GM08714 (cell line): ENCODE measurements at regions not wholly inside any gene's neighbourhood (a gene's known extent, or its start where the extent isn't known, plus 50 kb on each side); places are given as distances from the start of the nearest gene placed in this dataset.

Experiments
- H3K4me3 ChIP-seq: fragments of 200-500 bp; sonication (Bioruptor generic); 2 replicates; pipeline ENCODE4 v1.5.1; 2014; ENCODE audit warnings: mild to moderate bottlenecking, low read length, inconsistent platforms
- ZNF274 ChIP-seq: IDR thresholded peaks from 2 replicates; pipeline ENCODE4 v1.6.1; 2012; ENCODE audit warnings: mild to moderate bottlenecking, low read depth, low read length

GRCh38 chr7:155399577-155399976, 58.4 kb upstream of the EN2 start:
- no peak for TF ChIP-seq ZNF274
- no peak overlapping the region for H3K4me3 ChIP-seq

- TF ChIP-seq ZNF274: no peak
- no peak overlapping the region for H3K4me3 ChIP-seq
Observed at GRCh38 chr7:155401231-155401630, 56.7 kb upstream of the EN2 start.

GRCh38 chr7:155401884-155402283, 56.0 kb upstream of the EN2 start:
- no peak overlapping the region for H3K4me3 ChIP-seq
- TF ChIP-seq ZNF274: no peak

GRCh38 chr7:155402941-155403340, 55.0 kb upstream of the EN2 start:
- no peak for TF ChIP-seq ZNF274
- no peak overlapping the region for H3K4me3 ChIP-seq

GRCh38 chr7:155404976-155405375, 53.0 kb upstream of the EN2 start:
- no peak for TF ChIP-seq ZNF274

GRCh38 chr7:155405399-155406318, 52.3 kb upstream of the EN2 start:
- no peak overlapping the region for H3K4me3 ChIP-seq
- no peak for TF ChIP-seq ZNF274

More at GRCh38 chr7:155404976-155405375, 53.0 kb upstream of the EN2 start:
- H3K4me3 ChIP-seq: no peak overlapping the region

GRCh38 chr7:155407799-155408198, 50.1 kb upstream of the EN2 start:
- TF ChIP-seq ZNF274: no peak
- H3K4me3 ChIP-seq: no peak overlapping the region
